CD14-positive monocyte (primary cell): ENCODE measurements at regions not wholly inside any gene's neighbourhood (a gene's known extent, or its start where the extent isn't known, plus 50 kb on each side); places are given as distances from the start of the nearest gene placed in this dataset.

Experiments
- DNase-seq, 3 donors: peaks; one replicate each; pipeline ENCODE4 v3.0.0-alpha.2; 2011 to 2022
- H2AFZ ChIP-seq: 2 replicates; pipeline ENCODE4 v1.6.0; 2012; ENCODE audit warnings: mild to moderate bottlenecking, low read depth, low read length, inconsistent platforms; ENCODE audit not compliant: insufficient read depth, poor library complexity, severe bottlenecking
- H3K27ac ChIP-seq, 2 donors: 1 replicate in 1 of 2; 2 replicates in 1 of 2; pipeline ENCODE4 v1.5.1; 2012 to 2013; ENCODE audit warnings: low read length in 2 of 2, control low read depth in 1 of 2, inconsistent platforms in 1 of 2, low read depth in 1 of 2, mild to moderate bottlenecking in 1 of 2
- H3K27me3 ChIP-seq, 2 donors: one replicate each; pipeline versions ENCODE4 v1.6.0 to v1.6.1; 2011 to 2013; ENCODE audit warnings: low read length in 2 of 2; ENCODE audit not compliant: control insufficient read depth in 2 of 2, insufficient read depth in 2 of 2
- H3K36me3 ChIP-seq, 2 donors: replicated peaks in 1 of 2; 1 replicate in 1 of 2; 2 replicates in 1 of 2; pipeline versions ENCODE4 v1.5.1 to v1.6.1; 2012 to 2013; ENCODE audit warnings: low read length in 2 of 2, control low read depth in 1 of 2, inconsistent platforms in 1 of 2, mild to moderate bottlenecking in 1 of 2; ENCODE audit not compliant: insufficient read depth in 2 of 2, control insufficient read depth in 1 of 2
- H3K4me1 ChIP-seq, 2 donors: 1 replicate in 1 of 2; 2 replicates in 1 of 2; pipeline versions ENCODE4 v1.5.1 to v1.6.1; 2012 to 2013; ENCODE audit warnings: low read length in 2 of 2, control low read depth in 1 of 2, inconsistent platforms in 1 of 2, mild to moderate bottlenecking in 1 of 2, moderate library complexity in 1 of 2; ENCODE audit not compliant: insufficient read depth in 2 of 2, control insufficient read depth in 1 of 2
- H3K4me2 ChIP-seq: replicated peaks from 2 replicates; pipeline ENCODE3; 2012; ENCODE audit warnings: low read length, moderate library complexity, mild to moderate bottlenecking; ENCODE audit not compliant: poor library complexity, severe bottlenecking; ENCODE audit errors: extremely low read depth
- H3K4me3 ChIP-seq, 3 experiments: fragments of 200-600 bp in 1 of 3; sonication (generic) in 1 of 3; replicated peaks in 1 of 3; 1 replicate in 2 of 3; 2 replicates in 1 of 3; pipeline ENCODE4 v1.5.1; 2011 to 2013; ENCODE audit warnings: low read length in 3 of 3, mild to moderate bottlenecking in 3 of 3, control low read depth in 2 of 3, low read depth in 2 of 3, inconsistent platforms in 1 of 3, moderate library complexity in 1 of 3
- H3K79me2 ChIP-seq: 2 replicates; pipeline ENCODE4 v1.6.0; 2012; ENCODE audit warnings: mild to moderate bottlenecking, control low read depth, inconsistent platforms, low read length, moderate library complexity; ENCODE audit not compliant: insufficient read depth
- H3K9ac ChIP-seq: 2 replicates; pipeline ENCODE4 v1.6.0; 2017; ENCODE audit warnings: low read length, mild to moderate bottlenecking; ENCODE audit not compliant: insufficient read depth, poor library complexity, severe bottlenecking
- H3K9me3 ChIP-seq, 2 donors: replicated peaks in 1 of 2; 1 replicate in 1 of 2; 2 replicates in 1 of 2; pipeline versions ENCODE4 v1.5.1 to v1.6.1; 2012 to 2013; ENCODE audit warnings: low read length in 2 of 2, control low read depth in 1 of 2; ENCODE audit not compliant: control insufficient read depth in 1 of 2, insufficient read depth in 1 of 2
- H4K20me1 ChIP-seq: 2 replicates; pipeline ENCODE4 v1.6.0; 2012; ENCODE audit warnings: mild to moderate bottlenecking, low read length, control low read depth, moderate library complexity; ENCODE audit not compliant: insufficient read depth
- H3K27ac Mint-ChIP-seq, 7 donors: one replicate each; pipeline ENCODE4 v1.8.0; 2020; ENCODE audit warnings: mild to moderate bottlenecking in 7 of 7, mixed read lengths in 7 of 7, moderate library complexity in 6 of 7, inconsistent platforms in 2 of 7
- H3K27me3 Mint-ChIP-seq, 3 donors: one replicate each; pipeline ENCODE4 v1.8.0; 2021 to 2022; ENCODE audit warnings: low read depth in 3 of 3, mild to moderate bottlenecking in 3 of 3, mixed read lengths in 3 of 3, moderate library complexity in 3 of 3, inconsistent platforms in 1 of 3
- H3K36me3 Mint-ChIP-seq, 2 donors: one replicate each; pipeline ENCODE4 v1.8.0; 2020; ENCODE audit warnings: mixed read lengths in 2 of 2, inconsistent platforms in 1 of 2, mild to moderate bottlenecking in 1 of 2
- H3K4me1 Mint-ChIP-seq: one replicate; pipeline ENCODE4 v1.8.0; 2020; ENCODE audit warnings: mild to moderate bottlenecking, mixed read lengths
- H3K4me3 Mint-ChIP-seq, 2 donors: one replicate each; pipeline ENCODE4 v1.8.0; 2020; ENCODE audit warnings: mild to moderate bottlenecking in 2 of 2, mixed read lengths in 2 of 2, moderate library complexity in 1 of 2
- H3K9me3 Mint-ChIP-seq, 7 donors: one replicate each; pipeline ENCODE4 v1.8.0; 2020 to 2022; ENCODE audit warnings: mixed read lengths in 7 of 7, mild to moderate bottlenecking in 6 of 7, moderate library complexity in 6 of 7, inconsistent platforms in 2 of 7
- CTCF ChIP-seq: fragments of 200-600 bp; IDR thresholded peaks from one replicate; pipeline ENCODE4 v1.8.0; 2022; ENCODE audit warnings: antibody characterized with exemption, mild to moderate bottlenecking
- WGBS: methylation state at CpG from one replicate; pipeline ENCODE4 v1.1.5; 2013; ENCODE audit warnings: missing lambda C conversion rate; ENCODE audit not compliant: insufficient coverage; 5-methylcytosine and 5-hydroxymethylcytosine counted together
- intact Hi-C, 2 donors: fragments of 100-400 bp; cut with micrococcal nuclease; formaldehyde crosslinking; loops; one replicate each; pipeline versions ENCODE4 v1.15.0 to v1.15.1; 2023

DNA sequence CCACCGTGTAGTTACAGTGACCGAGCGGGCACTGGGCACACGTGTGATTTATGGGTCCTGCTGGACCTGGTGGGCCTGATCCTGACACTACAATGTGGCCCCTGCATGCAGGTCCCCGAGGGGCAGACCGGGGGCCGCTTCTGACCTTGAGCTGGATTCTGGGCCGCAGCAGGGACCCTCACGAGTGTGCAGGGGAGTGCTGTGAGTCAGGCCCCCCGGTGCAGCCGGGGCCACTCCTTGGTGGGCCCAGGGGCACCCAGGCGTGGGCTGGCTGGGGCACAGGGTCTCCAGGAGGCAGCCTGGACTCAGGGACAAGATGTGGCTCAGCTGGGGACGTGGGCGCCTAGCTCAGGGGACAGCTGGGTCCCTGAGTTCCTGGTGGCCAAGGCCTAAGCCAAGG lies 77.5 kb upstream of the TTC34 start:
- Histone ChIP-seq H3K79me2 (no peaks in the 10 kb centered on the region), H3K4me2 (no peak overlapping the region), H2AFZ (no peak overlapping the region), H3K36me3 (no peaks in the 10 kb centered on the region), H3K9ac (no peak overlapping the region), H3K4me3 (no peak overlapping the region), H3K27ac (no peak overlapping the region), H3K9me3 (no peaks in the 10 kb centered on the region), H3K4me1 (no peaks in the 10 kb centered on the region), H4K20me1 (no peaks in the 10 kb centered on the region), H3K27me3 (no peaks in the 10 kb centered on the region)
- intact Hi-C loops = no loop called here
- H3K4me1 Mint-ChIP-seq = no peaks in the 10 kb centered on the region
- H3K36me3 Mint-ChIP-seq = no peaks in the 10 kb centered on the region
- H3K4me3 Mint-ChIP-seq = no peak overlapping the region
- TF ChIP-seq CTCF = no peak
- H3K27me3 Mint-ChIP-seq = peaks cover 0 to 2% (median 2%) of the 10 kb centered on the region in 3 donors
- no peak for DNase-seq
- no peak overlapping the region for H3K27ac Mint-ChIP-seq
- H3K9me3 Mint-ChIP-seq = peaks cover 0 to 2% (median 0%) of the 10 kb centered on the region in 7 donors
- 91% methylated on average over 14 of the region's 14 CpGs for WGBS

DNA sequence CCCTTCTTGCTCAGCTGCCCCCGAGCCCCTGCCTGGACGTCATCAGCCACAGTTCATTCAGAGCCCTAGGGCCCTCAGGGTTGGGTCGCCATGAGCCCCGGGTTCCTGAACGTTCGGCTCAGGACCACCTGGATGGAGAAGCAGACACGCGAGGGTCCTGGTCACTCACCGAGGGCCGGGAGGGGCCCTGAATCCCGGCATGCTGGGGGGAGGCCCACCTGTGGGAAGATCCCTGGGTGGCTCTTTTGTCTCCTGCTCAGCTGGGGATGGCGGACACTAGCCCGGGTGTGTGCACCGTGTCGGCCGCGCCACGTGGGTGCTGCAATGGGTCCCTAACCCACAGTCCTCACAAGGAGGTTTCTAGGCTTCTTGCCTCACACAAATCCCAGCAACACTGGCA lies 78.1 kb upstream of the TTC34 start:
- H3K4me2 ChIP-seq = no peak overlapping the region
- Mint-ChIP-seq H3K4me3 (no peak overlapping the region), H3K27me3 (peaks cover 0 to 2% (median 0%) of the 10 kb centered on the region in 3 donors), H3K27ac (no peak overlapping the region), H3K36me3 (no peaks in the 10 kb centered on the region), H3K4me1 (no peaks in the 10 kb centered on the region), H3K9me3 (peaks cover 0 to 2% (median 0%) of the 10 kb centered on the region in 7 donors)
- no peak overlapping the region for H3K27ac ChIP-seq
- H3K27me3 ChIP-seq = no peaks in the 10 kb centered on the region
- H4K20me1 ChIP-seq = no peaks in the 10 kb centered on the region
- intact Hi-C loops = no loop called here
- no peaks in the 10 kb centered on the region for H3K4me1 ChIP-seq
- H3K36me3 ChIP-seq = no peaks in the 10 kb centered on the region
- H3K9ac ChIP-seq = no peak overlapping the region
- WGBS = 93% methylated on average over 15 of the region's 18 CpGs
- H3K4me3 ChIP-seq = no peak overlapping the region
- H2AFZ ChIP-seq = no peak overlapping the region
- no peak for DNase-seq
- no peaks in the 10 kb centered on the region for H3K9me3 ChIP-seq
- no peak for TF ChIP-seq CTCF
- no peaks in the 10 kb centered on the region for H3K79me2 ChIP-seq
